ENCODE measurements at regions not wholly inside any gene's neighbourhood (a gene's known extent, or its start where the extent isn't known, plus 50 kb on each side); places are given as distances from the start of the nearest gene placed in this dataset.
A peak's percentile ranks its signal among the peaks of the same experiment; 100 is the strongest.

GRCh38 chr1:90133133-90133532 lies 138.2 kb downstream of the ZNF326 start:
- no peak for TF ChIP-seq SMARCE1 (IDR thresholded peaks at IDR 0.05; ENCODE audit: borderline replicate concordance)
- no peak for TF ChIP-seq RNF2 (conservative IDR thresholded peaks at IDR 0.05; ENCODE audit: low read depth)
- no peak for TF ChIP-seq SUZ12 (IDR thresholded peaks at IDR 0.05; ENCODE audit: low read depth, low read length)
- no peak for TF ChIP-seq AKNA (CRISPR knock-in tag; IDR thresholded peaks at IDR 0.05; ENCODE audit: borderline replicate concordance)
- TF ChIP-seq TCF12 (IDR thresholded peaks at IDR 0.05), result no peak
- no peak for TF ChIP-seq TCF12 (CRISPR knock-in tag; IDR thresholded peaks at IDR 0.05)
- no peak for TF ChIP-seq ZNF180 (CRISPR knock-in tag; IDR thresholded peaks at IDR 0.05; ENCODE audit: borderline replicate concordance, low read depth)
- TF ChIP-seq CTCF (CRISPR knock-in tag; IDR thresholded peaks at IDR 0.05), result peak; percentile 44
- no peak for TF ChIP-seq POLR2A (IDR thresholded peaks at IDR 0.05; ENCODE audit: insufficient read depth in 1 of 2, low read depth in 2 of 2, low read length in 2 of 2)
- TF ChIP-seq FOXP1 (IDR thresholded peaks at IDR 0.05), result no peak
- no peak for TF ChIP-seq FOXP1 (CRISPR knock-in tag; IDR thresholded peaks at IDR 0.05)
- no peak for TF ChIP-seq ATRX (CRISPR knock-in tag; IDR thresholded peaks at IDR 0.05; ENCODE audit: borderline replicate concordance)
- no peak for TF ChIP-seq EP300 (IDR thresholded peaks at IDR 0.05; ENCODE audit: low read depth in 2 of 2, low read length in 2 of 2)
- TF ChIP-seq EP300 (CRISPR knock-in tag; IDR thresholded peaks at IDR 0.05; ENCODE audit: borderline replicate concordance), result no peak
- TF ChIP-seq ZNF629 (CRISPR knock-in tag; conservative IDR thresholded peaks at IDR 0.05), result no peak
- TF ChIP-seq REPIN1 (CRISPR knock-in tag; IDR thresholded peaks at IDR 0.05; ENCODE audit: borderline replicate concordance, low read depth), result no peak
- TF ChIP-seq THAP7 (CRISPR knock-in tag; IDR thresholded peaks at IDR 0.05), result no peak

Measured in HepG2 (cell line).